ENCODE measurements at regions not wholly inside any gene's neighbourhood (a gene's known extent, or its start where the extent isn't known, plus 50 kb on each side); places are given as distances from the start of the nearest gene placed in this dataset.

GRCh38 chr9:90970608-90971007 lies 169.0 kb downstream of the SYK start:
- Mint-ChIP-seq H3K4me1 (peaks cover 5% of the 10 kb centered on the region), H3K36me3 (no peaks in the 10 kb centered on the region), H3K9me3 (no peaks in the 10 kb centered on the region), H3K27ac (no peak overlapping the region), H3K27me3 (peaks cover 7% of the 10 kb centered on the region), H3K4me3 (no peak overlapping the region)
- DNase-seq = no peak

GRCh38 chr9:90972057-90972456 lies 170.4 kb downstream of the SYK start:
- no peak overlapping the region for H3K27ac Mint-ChIP-seq
- H3K27me3 Mint-ChIP-seq = peaks cover 14% of the 10 kb centered on the region
- H3K9me3 Mint-ChIP-seq = no peaks in the 10 kb centered on the region
- no peaks in the 10 kb centered on the region for H3K36me3 Mint-ChIP-seq
- no peak for DNase-seq
- no peak overlapping the region for H3K4me3 Mint-ChIP-seq
- H3K4me1 Mint-ChIP-seq = no peaks in the 10 kb centered on the region

- Mint-ChIP-seq H3K4me1 (no peaks in the 10 kb centered on the region), H3K36me3 (no peaks in the 10 kb centered on the region), H3K9me3 (no peaks in the 10 kb centered on the region), H3K27me3 (peaks cover 14% of the 10 kb centered on the region), H3K27ac (no peak overlapping the region), H3K4me3 (no peak overlapping the region)
- no peak for DNase-seq
Measured at GRCh38 chr9:90974016-90974415, 172.4 kb downstream of the SYK start.

GRCh38 chr9:90974643-90975245 lies 173.1 kb downstream of the SYK start:
- Mint-ChIP-seq H3K27me3 (peaks cover 14% of the 10 kb centered on the region), H3K36me3 (no peaks in the 10 kb centered on the region), H3K9me3 (no peaks in the 10 kb centered on the region), H3K27ac (no peak overlapping the region), H3K4me3 (no peak overlapping the region), H3K4me1 (no peaks in the 10 kb centered on the region)
- DNase-seq = no peak

- DNase-seq = no peak
- H3K9me3 Mint-ChIP-seq = no peaks in the 10 kb centered on the region
- no peaks in the 10 kb centered on the region for H3K4me1 Mint-ChIP-seq
- peaks cover 18% of the 10 kb centered on the region for H3K27me3 Mint-ChIP-seq
- no peak overlapping the region for H3K27ac Mint-ChIP-seq
- no peak overlapping the region for H3K4me3 Mint-ChIP-seq
- H3K36me3 Mint-ChIP-seq = no peaks in the 10 kb centered on the region
Measured at GRCh38 chr9:90975781-90976538, 174.3 kb downstream of the SYK start.

- no peak overlapping the region for H3K27ac Mint-ChIP-seq
- H3K4me1 Mint-ChIP-seq = no peaks in the 10 kb centered on the region
- H3K27me3 Mint-ChIP-seq = peaks cover 18% of the 10 kb centered on the region
- H3K4me3 Mint-ChIP-seq = no peak overlapping the region
- H3K36me3 Mint-ChIP-seq = no peaks in the 10 kb centered on the region
- no peak for DNase-seq
- H3K9me3 Mint-ChIP-seq = no peaks in the 10 kb centered on the region
Measured at GRCh38 chr9:90979138-90979551, 177.5 kb downstream of the SYK start.

GRCh38 chr9:90979639-90980038 lies 178.0 kb downstream of the SYK start:
- H3K9me3 Mint-ChIP-seq = no peaks in the 10 kb centered on the region
- H3K4me1 Mint-ChIP-seq = no peaks in the 10 kb centered on the region
- H3K36me3 Mint-ChIP-seq = no peaks in the 10 kb centered on the region
- H3K27me3 Mint-ChIP-seq = peaks cover 18% of the 10 kb centered on the region
- no peak for DNase-seq
- no peak overlapping the region for H3K27ac Mint-ChIP-seq
- H3K4me3 Mint-ChIP-seq = no peak overlapping the region

GRCh38 chr9:90981726-90982125 lies 180.1 kb downstream of the SYK start:
- no peak overlapping the region for H3K4me3 Mint-ChIP-seq
- no peak for DNase-seq
- H3K27ac Mint-ChIP-seq = no peak overlapping the region
- no peaks in the 10 kb centered on the region for H3K9me3 Mint-ChIP-seq
- H3K27me3 Mint-ChIP-seq = peaks cover 7% of the 10 kb centered on the region
- no peaks in the 10 kb centered on the region for H3K36me3 Mint-ChIP-seq
- H3K4me1 Mint-ChIP-seq = no peaks in the 10 kb centered on the region

- Mint-ChIP-seq H3K4me1 (no peaks in the 10 kb centered on the region), H3K4me3 (no peak overlapping the region), H3K9me3 (no peaks in the 10 kb centered on the region), H3K27ac (no peak overlapping the region), H3K36me3 (no peaks in the 10 kb centered on the region), H3K27me3 (peaks cover 4% of the 10 kb centered on the region)
- no peak for DNase-seq
Measured at GRCh38 chr9:90983394-90983793, 181.8 kb downstream of the SYK start.

- no peak for DNase-seq
- H3K36me3 Mint-ChIP-seq = no peaks in the 10 kb centered on the region
Measured at GRCh38 chr9:90985631-90986030, 184.0 kb downstream of the SYK start.

GRCh38 chr9:90986161-90986560 lies 184.5 kb downstream of the SYK start:
- DNase-seq = no peak
- no peaks in the 10 kb centered on the region for H3K4me1 Mint-ChIP-seq
- no peaks in the 10 kb centered on the region for H3K27me3 Mint-ChIP-seq
- no peaks in the 10 kb centered on the region for H3K9me3 Mint-ChIP-seq
- H3K36me3 Mint-ChIP-seq = no peaks in the 10 kb centered on the region
- no peak overlapping the region for H3K4me3 Mint-ChIP-seq
- H3K27ac Mint-ChIP-seq = no peak overlapping the region

More at GRCh38 chr9:90985631-90986030, 184.0 kb downstream of the SYK start:
- H3K27ac Mint-ChIP-seq = no peak overlapping the region
- H3K27me3 Mint-ChIP-seq = peaks cover 3% of the 10 kb centered on the region
- H3K9me3 Mint-ChIP-seq = no peaks in the 10 kb centered on the region
- H3K4me1 Mint-ChIP-seq = no peaks in the 10 kb centered on the region
- H3K4me3 Mint-ChIP-seq = no peak overlapping the region

GRCh38 chr9:90987566-90987965 lies 185.9 kb downstream of the SYK start:
- no peak for DNase-seq
- Mint-ChIP-seq H3K9me3 (no peaks in the 10 kb centered on the region), H3K27ac (no peak overlapping the region), H3K4me3 (no peak overlapping the region), H3K4me1 (no peaks in the 10 kb centered on the region), H3K36me3 (no peaks in the 10 kb centered on the region), H3K27me3 (no peaks in the 10 kb centered on the region)

GRCh38 chr9:90988318-90988717 lies 186.7 kb downstream of the SYK start:
- Mint-ChIP-seq H3K9me3 (no peaks in the 10 kb centered on the region), H3K36me3 (no peaks in the 10 kb centered on the region), H3K4me1 (no peaks in the 10 kb centered on the region), H3K4me3 (no peak overlapping the region), H3K27me3 (no peaks in the 10 kb centered on the region), H3K27ac (no peak overlapping the region)
- no peak for DNase-seq

GRCh38 chr9:90991953-90992352 lies 190.3 kb downstream of the SYK start:
- H3K9me3 Mint-ChIP-seq = peaks cover 4% of the 10 kb centered on the region
- no peak for DNase-seq
- no peak overlapping the region for H3K27ac Mint-ChIP-seq
- H3K4me3 Mint-ChIP-seq = no peak overlapping the region
- no peaks in the 10 kb centered on the region for H3K36me3 Mint-ChIP-seq
- no peaks in the 10 kb centered on the region for H3K4me1 Mint-ChIP-seq
- peaks cover 15% of the 10 kb centered on the region for H3K27me3 Mint-ChIP-seq

GRCh38 chr9:90995516-90995915 lies 193.9 kb downstream of the SYK start:
- Mint-ChIP-seq H3K9me3 (peaks cover 4% of the 10 kb centered on the region), H3K36me3 (no peaks in the 10 kb centered on the region), H3K4me1 (no peaks in the 10 kb centered on the region), H3K27me3 (peaks cover 15% of the 10 kb centered on the region), H3K4me3 (no peak overlapping the region), H3K27ac (no peak overlapping the region)
- DNase-seq = no peak

Measured in activated naive CD8-positive, alpha-beta T cell treated with anti-CD3 and anti-CD28 coated beads for 36 hours (primary cell).